IMR-90 (cell line): ENCODE measurements at regions not wholly inside any gene's neighbourhood (a gene's known extent, or its start where the extent isn't known, plus 50 kb on each side); places are given as distances from the start of the nearest gene placed in this dataset.
"Not testable (repeated sequence)": the region's sequence is repeated elsewhere in the genome, so short reads cannot be mapped to it uniquely, and the experiment has no call there.

Experiments
- ATAC-seq: fragments of 200-7000 bp; cut with Tn5 transposase; 2 replicates; pipeline ENCODE4 v1.9.1; 2020; ENCODE audit warnings: low read depth, mild to moderate bottlenecking, moderate library complexity
- BruUV-seq: library from RNA; stranded (reverse); fragments of 400-500 nt; replicated peaks from 2 replicates; lab custom pipeline; 2021; lab: Mats Ljungman, UMichigan
- CTCF ChIA-PET: fragments of 300-600 bp; formaldehyde crosslinking; extraction: SDS; loops from one replicate; lab custom pipeline; 2021; ENCODE audit warnings: antibody characterized with exemption; lab: Yijun Ruan, JAX
- POLR2A ChIA-PET: fragments of 300-600 bp; sonication (Branson Sonifier 250); formaldehyde crosslinking; loops from one replicate; lab custom pipeline; 2022; ENCODE audit warnings: antibody characterized with exemption; ENCODE audit not compliant: unreplicated experiment; lab: Charles Lee
- DNase-seq: peaks from one replicate; pipeline ENCODE4 v3.0.0; 2013
- H2AFZ ChIP-seq: replicated peaks from 2 replicates; pipeline ENCODE3; 2013; ENCODE audit warnings: low read length, mild to moderate bottlenecking; ENCODE audit not compliant: poor library complexity
- H2AK5ac ChIP-seq: 2 replicates; pipeline ENCODE4 v1.6.1; 2013; ENCODE audit warnings: low read depth, low read length, inconsistent platforms
- H2AK9ac ChIP-seq: replicated peaks from 2 replicates; pipeline ENCODE3; 2013; ENCODE audit warnings: mild to moderate bottlenecking, low read depth, low read length, moderate library complexity; ENCODE audit not compliant: poor library complexity
- H2BK120ac ChIP-seq: 2 replicates; pipeline ENCODE4 v1.6.1; 2013; ENCODE audit warnings: low read depth, low read length, inconsistent platforms
- H2BK15ac ChIP-seq: 3 replicates; pipeline ENCODE4 v1.6.1; 2013; ENCODE audit warnings: low read depth, low read length, inconsistent platforms
- H2BK20ac ChIP-seq: 2 replicates; pipeline ENCODE4 v1.6.1; 2013; ENCODE audit warnings: low read depth, mild to moderate bottlenecking, inconsistent platforms, low read length, moderate library complexity
- H2BK5ac ChIP-seq: 2 replicates; pipeline ENCODE4 v1.6.1; 2013; ENCODE audit warnings: mild to moderate bottlenecking, low read depth, low read length, inconsistent platforms; ENCODE audit not compliant: poor library complexity, severe bottlenecking
- H3K14ac ChIP-seq: replicated peaks from 2 replicates; pipeline ENCODE4 v1.6.1; 2013; ENCODE audit warnings: low read depth, low read length, inconsistent platforms
- H3K18ac ChIP-seq: 2 replicates; pipeline ENCODE4 v1.6.1; 2013; ENCODE audit warnings: low read depth, low read length, control low read depth
- H3K23ac ChIP-seq: 2 replicates; pipeline ENCODE4 v1.6.1; 2013; ENCODE audit warnings: low read depth, low read length, inconsistent platforms
- H3K27ac ChIP-seq: 2 replicates; pipeline ENCODE4 v1.5.1; 2013; ENCODE audit warnings: mild to moderate bottlenecking, control low read depth, low read length; ENCODE audit not compliant: insufficient read depth
- H3K27me3 ChIP-seq: 2 replicates; pipeline ENCODE4 v1.6.1; 2013; ENCODE audit warnings: low read length; ENCODE audit not compliant: control insufficient read depth, insufficient read depth
- H3K36me3 ChIP-seq: 2 replicates; pipeline ENCODE4 v1.6.1; 2013; ENCODE audit warnings: low read length, mixed read lengths; ENCODE audit not compliant: control insufficient read depth, insufficient read depth
- H3K4ac ChIP-seq: 2 replicates; pipeline ENCODE4 v1.6.1; 2013; ENCODE audit warnings: low read depth, low read length, inconsistent platforms
- H3K4me1 ChIP-seq: 2 replicates; pipeline ENCODE4 v1.6.1; 2013; ENCODE audit warnings: low read length, mixed read lengths; ENCODE audit not compliant: control insufficient read depth, insufficient read depth
- H3K4me2 ChIP-seq: 2 replicates; pipeline ENCODE4 v1.6.1; 2013; ENCODE audit warnings: low read depth, mild to moderate bottlenecking, control low read depth, low read length, moderate library complexity
- H3K4me3 ChIP-seq: 2 replicates; pipeline ENCODE4 v1.5.1; 2013; ENCODE audit warnings: low read depth, mild to moderate bottlenecking, control low read depth, low read length, moderate library complexity; ENCODE audit not compliant: insufficient read depth
- H3K56ac ChIP-seq: 2 replicates; pipeline ENCODE4 v1.6.1; 2013; ENCODE audit warnings: low read length, inconsistent platforms; ENCODE audit not compliant: insufficient read depth; ENCODE audit errors: extremely low read depth
- H3K79me1 ChIP-seq, 2 experiments: 2 replicates each; pipeline ENCODE4 v1.6.1; 2013; ENCODE audit warnings: low read length in 2 of 2, inconsistent platforms in 1 of 2, low read depth in 1 of 2
- H3K9ac ChIP-seq: 2 replicates; pipeline ENCODE4 v1.6.1; 2013; ENCODE audit warnings: low read depth, low read length, control low read depth
- H3K9me1 ChIP-seq: 2 replicates; pipeline ENCODE4 v1.6.1; 2013; ENCODE audit warnings: low read length, inconsistent platforms; ENCODE audit not compliant: insufficient read depth
- H3K9me3 ChIP-seq: 2 replicates; pipeline ENCODE4 v1.6.1; 2013; ENCODE audit warnings: low read length; ENCODE audit not compliant: control insufficient read depth, insufficient read depth
- H4K20me1 ChIP-seq: 2 replicates; pipeline ENCODE4 v1.6.1; 2013; ENCODE audit warnings: low read length, inconsistent platforms; ENCODE audit not compliant: insufficient read depth
- H4K5ac ChIP-seq: 2 replicates; pipeline ENCODE4 v1.6.1; 2013; ENCODE audit warnings: mild to moderate bottlenecking, low read depth, low read length, control low read depth
- H4K8ac ChIP-seq, 2 experiments: 2 replicates each; pipeline ENCODE4 v1.6.1; 2013; ENCODE audit warnings: low read depth in 2 of 2, low read length in 2 of 2, control low read depth in 1 of 2, inconsistent platforms in 1 of 2
- H4K91ac ChIP-seq: 2 replicates; pipeline ENCODE4 v1.6.1; 2013; ENCODE audit warnings: low read depth, low read length, inconsistent platforms; ENCODE audit not compliant: insufficient read depth
- CEBPB ChIP-seq: IDR thresholded peaks from 2 replicates; pipeline ENCODE4 v1.6.1; 2012; ENCODE audit warnings: low read depth, low read length, improper control_type of control experiment
- MXI1 ChIP-seq: IDR thresholded peaks from 2 replicates; pipeline ENCODE4 v1.6.1; 2012; ENCODE audit warnings: low read depth, mild to moderate bottlenecking, low read length, moderate library complexity, borderline replicate concordance
- RCOR1 ChIP-seq: IDR thresholded peaks from 2 replicates; pipeline ENCODE4 v1.6.1; 2012; ENCODE audit warnings: mild to moderate bottlenecking, low read length, improper control_type of control experiment; ENCODE audit not compliant: insufficient replicate concordance
- WGBS, 2 experiments: methylation state at CpG; one replicate each; pipeline versions ENCODE4 v1.1.5 to v1.1.7; 2013; ENCODE audit warnings: missing lambda C conversion rate in 2 of 2; ENCODE audit not compliant: insufficient read length in 1 of 2; ENCODE audit errors: extremely low coverage in 2 of 2; 5-methylcytosine and 5-hydroxymethylcytosine counted together
- dilution Hi-C: fragments of 300-500 bp; cut with HindIII; formaldehyde crosslinking; loops from one replicate; pipeline ENCODE4 v1.14.3; 2018; ENCODE audit warnings: low sequenced_read_pairs; ENCODE audit not compliant: unreplicated experiment
- in situ Hi-C: fragments of 300-500 bp; cut with MboI; formaldehyde crosslinking; loops from 3 replicates; pipeline ENCODE4 v1.14.3; 2019; ENCODE audit warnings: low sequenced_read_pairs, inconsistent platforms, mixed read lengths
- intact Hi-C: fragments of 100-400 bp; cut with micrococcal nuclease; formaldehyde crosslinking; loops from 2 replicates; pipeline ENCODE4 v1.10.0; 2022

DNA sequence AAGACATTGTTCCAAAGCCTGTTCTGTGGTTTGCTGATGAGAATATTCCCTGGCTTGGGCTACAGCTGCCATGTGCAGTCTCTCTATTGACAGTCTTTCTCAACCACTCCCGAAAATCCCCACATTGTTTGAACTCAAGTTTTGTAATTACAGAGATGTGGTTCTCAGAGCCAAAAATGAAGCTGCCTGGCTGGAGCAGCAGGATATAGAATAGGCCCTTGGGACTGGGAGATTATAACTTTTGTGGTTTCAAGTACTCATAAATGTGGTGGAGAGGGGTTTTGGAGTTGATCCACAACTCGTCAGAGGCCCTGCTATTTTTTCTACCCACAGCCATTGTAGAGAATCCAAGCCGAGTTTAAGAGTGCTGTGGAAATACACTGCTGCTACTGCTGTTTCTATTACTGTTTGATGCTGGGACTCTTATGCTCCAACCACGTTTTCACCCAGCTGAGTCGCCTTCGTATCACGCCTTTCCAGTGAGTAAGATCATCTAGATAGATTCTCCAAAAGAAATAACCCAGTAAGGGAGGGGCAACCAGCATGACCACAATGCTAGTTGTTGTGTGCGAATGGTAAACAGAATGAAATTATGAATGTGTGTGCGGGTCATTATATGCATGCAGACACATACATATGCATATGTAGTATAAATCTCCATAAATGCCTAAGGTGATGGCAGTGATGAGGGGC, 57.1 kb upstream of the ATXN3L start:
- Histone ChIP-seq H3K4me1 (peaks cover 15% of the 10 kb centered on the region), H3K9ac (peak overlapping the region; percentile 67; the same call in 1 of the 2 replicates), H3K9me3 (no peaks in the 10 kb centered on the region), H3K56ac (0 out of 2 replicates have a peak overlapping the region, but pooled peaks have one; percentile 30), H2BK120ac (peak overlapping the region; percentile 77), H2BK20ac (peak overlapping the region; percentile 89; the same call in 1 of the 2 replicates), H2BK5ac (peak overlapping the region; percentile 73), H2BK15ac (peak overlapping the region; percentile 68; the same call in 1 of the 3 replicates), H3K4ac (peak overlapping the region; percentile 78; the same call in 1 of the 2 replicates), H2AK9ac (no peak overlapping the region), H3K4me2 (peak overlapping the region; percentile 40), H2AK5ac (no peak overlapping the region), H4K20me1 (no peaks in the 10 kb centered on the region), H3K79me1 (no peaks in the 10 kb centered on the region), H3K14ac (peak overlapping the region; percentile 24; the same call in 1 of the 2 replicates), H3K36me3 (no peaks in the 10 kb centered on the region), H3K18ac (peak overlapping the region; percentile 93), H3K23ac (peak overlapping the region; percentile 19; the same call in 1 of the 2 replicates), H4K8ac (peak overlapping the region; percentile 14 to 64; a peak in 3 of 4 replicates), H2AFZ (peak overlapping the region; percentile 62), H3K27ac (peak overlapping the region; percentile 97), H3K9me1 (no peaks in the 10 kb centered on the region), H4K5ac (peak overlapping the region; percentile 83), H3K27me3 (no peaks in the 10 kb centered on the region), H4K91ac (peak overlapping the region; percentile 54), H3K4me3 (no peak overlapping the region)
- TF ChIP-seq MXI1 (no peak), CEBPB (0 out of 2 replicates have a peak, but pooled peaks have one; percentile 10), RCOR1 (no peak)
- intact Hi-C loops, result loop anchor here (1.0 to 10.0 kb wide), 4 partner anchors 110 to 398 kb away; no protein-coding TSS in a partner anchor
- CTCF ChIA-PET, result no interaction called here
- ATAC-seq (peak; percentile 45), DNase-seq (peak; percentile 95)
- dilution Hi-C loops, result no loop called here
- WGBS, 2 experiments, result no CpG with 5 or more reads among the region's 9 CpGs
- POLR2A ChIA-PET, result no interaction called here
- BruUV-seq, result no TSS peak
- in situ Hi-C loops, result loop anchor here (10.0 kb wide), 1 partner anchor 392 kb away; no protein-coding TSS in a partner anchor

DNA sequence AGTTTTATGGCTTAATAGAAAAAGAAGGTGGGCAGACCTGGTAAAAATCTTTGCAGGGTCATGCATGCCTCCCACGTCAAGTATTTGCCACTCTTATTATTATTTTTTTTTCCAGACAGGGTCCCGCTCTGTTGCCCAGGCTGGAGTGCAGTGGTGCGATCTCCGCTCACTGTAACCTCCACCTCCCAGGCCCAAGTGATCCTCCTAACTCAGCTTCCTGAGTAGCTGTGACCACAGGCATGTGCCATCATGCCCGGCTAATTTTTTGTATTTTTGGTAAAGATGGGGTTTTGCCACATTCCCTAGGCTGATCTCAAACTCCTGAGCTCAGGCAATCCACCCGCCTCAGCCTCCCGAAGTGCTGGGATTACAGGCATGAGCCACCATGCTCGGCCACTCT, 55.7 kb upstream of the ATXN3L start:
- H3K79me1 ChIP-seq, H2AK5ac ChIP-seq, H2AFZ ChIP-seq, DNase-seq, H2BK120ac ChIP-seq, H3K4ac ChIP-seq, H2BK15ac ChIP-seq, H3K23ac ChIP-seq, H3K56ac ChIP-seq, H3K4me3 ChIP-seq, H3K9me3 ChIP-seq, dilution Hi-C loops, CTCF ChIA-PET, H3K4me2 ChIP-seq, H4K20me1 ChIP-seq, H3K14ac ChIP-seq, H3K27me3 ChIP-seq, H3K9ac ChIP-seq, H3K18ac ChIP-seq, ATAC-seq, H4K8ac ChIP-seq, H2AK9ac ChIP-seq, H3K9me1 ChIP-seq, BruUV-seq, H2BK5ac ChIP-seq, POLR2A ChIA-PET, H4K5ac ChIP-seq, H3K36me3 ChIP-seq, H2BK20ac ChIP-seq: not testable (repeated sequence)
- peak overlapping the region; percentile 12; the same call in 1 of the 2 replicates for H4K91ac ChIP-seq
- intact Hi-C loops (loop anchor here (10.0 kb wide), 2 partner anchors 161 to 251 kb away; no protein-coding TSS in a partner anchor), in situ Hi-C loops (loop anchor here (10.0 kb wide), 1 partner anchor 391 kb away; no protein-coding TSS in a partner anchor)
- WGBS, 2 experiments, result no CpG with 5 or more reads among the region's 8 CpGs
- peak overlapping the region; percentile 25; the same call in 1 of the 2 replicates for H3K27ac ChIP-seq
- peaks cover 11% of the 10 kb centered on the region for H3K4me1 ChIP-seq
